GM19351 (cell line): ENCODE measurements at regions not wholly inside any gene's neighbourhood (a gene's known extent, or its start where the extent isn't known, plus 50 kb on each side); places are given as distances from the start of the nearest gene placed in this dataset.
"Not testable (repeated sequence)": the region's sequence is repeated elsewhere in the genome, so short reads cannot be mapped to it uniquely, and the experiment has no call there.

Experiments
- ATAC-seq: cut with Tn5 transposase; IDR thresholded peaks from one replicate; pipeline ENCODE4 v1.9.1; 2021; ENCODE audit warnings: mild to moderate bottlenecking, moderate library complexity; ENCODE audit not compliant: unreplicated experiment

- no peak for ATAC-seq
These were observed 149.2 kb upstream of the SYT10 start for GRCh38 chr12:33588725-33589405.

- ATAC-seq = no peak
These were observed 150.0 kb upstream of the SYT10 start for GRCh38 chr12:33589576-33590114.

- no peak for ATAC-seq
These were observed 154.1 kb upstream of the SYT10 start for GRCh38 chr12:33593753-33594152.

GRCh38 chr12:33596061-33596460 lies 156.4 kb upstream of the SYT10 start:
- no peak for ATAC-seq

GRCh38 chr12:33596814-33597213 lies 157.2 kb upstream of the SYT10 start:
- ATAC-seq = no peak

- ATAC-seq = no peak
These were observed 162.9 kb upstream of the SYT10 start for GRCh38 chr12:33602515-33602914.

GRCh38 chr12:33605757-33606156 lies 166.1 kb upstream of the SYT10 start:
- no peak for ATAC-seq

- no peak for ATAC-seq
These were observed 170.3 kb upstream of the SYT10 start for GRCh38 chr12:33609910-33610309.

- ATAC-seq = no peak
These were observed 175.0 kb upstream of the SYT10 start for GRCh38 chr12:33614630-33615029.

- ATAC-seq = no peak
These were observed 177.6 kb upstream of the SYT10 start for GRCh38 chr12:33617218-33617617.

- ATAC-seq = no peak
These were observed 188.5 kb upstream of the SYT10 start for GRCh38 chr12:33628087-33628486.

GRCh38 chr12:33634544-33634943 lies 194.9 kb upstream of the SYT10 start:
- no peak for ATAC-seq

- not testable (repeated sequence) for ATAC-seq
These were observed 197.3 kb upstream of the SYT10 start for GRCh38 chr12:33636930-33637329.

- ATAC-seq = no peak
These were observed 200.4 kb upstream of the SYT10 start for GRCh38 chr12:33639975-33640374.

- no peak for ATAC-seq
These were observed 210.4 kb upstream of the SYT10 start for GRCh38 chr12:33649992-33650391.

GRCh38 chr12:33650832-33651231 lies 211.2 kb upstream of the SYT10 start:
- no peak for ATAC-seq

GRCh38 chr12:33653362-33653761 lies 213.7 kb upstream of the SYT10 start:
- no peak for ATAC-seq

GRCh38 chr12:33654313-33654712 lies 214.7 kb upstream of the SYT10 start:
- ATAC-seq = no peak

- no peak for ATAC-seq
These were observed 223.5 kb upstream of the SYT10 start for GRCh38 chr12:33663000-33663654.

GRCh38 chr12:33669349-33669748 lies 229.7 kb upstream of the SYT10 start:
- no peak for ATAC-seq

GRCh38 chr12:33670284-33670683 lies 230.7 kb upstream of the SYT10 start:
- ATAC-seq = no peak

GRCh38 chr12:33671676-33672075 lies 232.1 kb upstream of the SYT10 start:
- no peak for ATAC-seq
